IPS-18a (cell line): ENCODE measurements at regions not wholly inside any gene's neighbourhood (a gene's known extent, or its start where the extent isn't known, plus 50 kb on each side); places are given as distances from the start of the nearest gene placed in this dataset.

Experiments
- H3K27ac ChIP-seq: one replicate; pipeline ENCODE4 v1.5.1; 2013; ENCODE audit warnings: low read length
- H3K27me3 ChIP-seq: one replicate; pipeline ENCODE4 v1.6.1; 2013; ENCODE audit warnings: mild to moderate bottlenecking, low read length; ENCODE audit not compliant: control insufficient read depth, insufficient read depth
- H3K36me3 ChIP-seq: one replicate; pipeline ENCODE4 v1.6.1; 2013; ENCODE audit warnings: low read depth, low read length; ENCODE audit not compliant: control insufficient read depth
- H3K4me1 ChIP-seq: one replicate; pipeline ENCODE4 v1.6.1; 2013; ENCODE audit warnings: low read depth, low read length; ENCODE audit not compliant: control insufficient read depth
- H3K4me3 ChIP-seq: one replicate; pipeline ENCODE4 v1.5.1; 2013; ENCODE audit warnings: low read length
- H3K9ac ChIP-seq: one replicate; pipeline ENCODE4 v1.6.1; 2013; ENCODE audit warnings: mild to moderate bottlenecking, low read length, moderate library complexity
- H3K9me3 ChIP-seq: one replicate; pipeline ENCODE4 v1.6.1; 2013; ENCODE audit warnings: low read depth, low read length; ENCODE audit not compliant: control insufficient read depth

GRCh38 chr7:1340461-1341360 lies 108.0 kb downstream of the UNCX start:
- H3K4me3 ChIP-seq, result no peak overlapping the region
- no peaks in the 10 kb centered on the region for H3K36me3 ChIP-seq
- no peak overlapping the region for H3K9ac ChIP-seq
- no peaks in the 10 kb centered on the region for H3K27me3 ChIP-seq
- H3K27ac ChIP-seq, result no peak overlapping the region
- no peaks in the 10 kb centered on the region for H3K4me1 ChIP-seq
- no peaks in the 10 kb centered on the region for H3K9me3 ChIP-seq

GRCh38 chr7:1341361-1342089 lies 108.9 kb downstream of the UNCX start:
- Histone ChIP-seq H3K9ac (no peak overlapping the region), H3K27ac (no peak overlapping the region), H3K4me1 (no peaks in the 10 kb centered on the region), H3K4me3 (no peak overlapping the region), H3K36me3 (no peaks in the 10 kb centered on the region), H3K27me3 (no peaks in the 10 kb centered on the region), H3K9me3 (no peaks in the 10 kb centered on the region)

GRCh38 chr7:1342090-1342640 lies 109.5 kb downstream of the UNCX start:
- Histone ChIP-seq H3K36me3 (no peaks in the 10 kb centered on the region), H3K27ac (no peak overlapping the region), H3K4me3 (no peak overlapping the region), H3K9me3 (no peaks in the 10 kb centered on the region), H3K9ac (no peak overlapping the region), H3K27me3 (no peaks in the 10 kb centered on the region), H3K4me1 (no peaks in the 10 kb centered on the region)

- H3K27ac ChIP-seq, result no peak overlapping the region
- H3K4me3 ChIP-seq, result no peak overlapping the region
- H3K9me3 ChIP-seq, result no peaks in the 10 kb centered on the region
- H3K9ac ChIP-seq, result no peak overlapping the region
- H3K36me3 ChIP-seq, result no peaks in the 10 kb centered on the region
- no peaks in the 10 kb centered on the region for H3K4me1 ChIP-seq
- H3K27me3 ChIP-seq, result no peaks in the 10 kb centered on the region
Observed at GRCh38 chr7:1343551-1343950, 110.9 kb downstream of the UNCX start.

GRCh38 chr7:1344421-1344820 lies 111.7 kb downstream of the UNCX start:
- Histone ChIP-seq H3K4me3 (no peak overlapping the region), H3K4me1 (no peaks in the 10 kb centered on the region), H3K27ac (no peak overlapping the region), H3K9me3 (no peaks in the 10 kb centered on the region), H3K36me3 (no peaks in the 10 kb centered on the region), H3K9ac (no peak overlapping the region), H3K27me3 (no peaks in the 10 kb centered on the region)

GRCh38 chr7:1344981-1345701 lies 112.5 kb downstream of the UNCX start:
- H3K36me3 ChIP-seq, result no peaks in the 10 kb centered on the region
- H3K27me3 ChIP-seq, result no peaks in the 10 kb centered on the region
- H3K9ac ChIP-seq, result no peak overlapping the region
- no peak overlapping the region for H3K27ac ChIP-seq
- H3K4me3 ChIP-seq, result no peak overlapping the region
- H3K9me3 ChIP-seq, result no peaks in the 10 kb centered on the region
- H3K4me1 ChIP-seq, result no peaks in the 10 kb centered on the region

- Histone ChIP-seq H3K9me3 (no peaks in the 10 kb centered on the region), H3K4me1 (no peaks in the 10 kb centered on the region), H3K27ac (no peak overlapping the region), H3K27me3 (no peaks in the 10 kb centered on the region), H3K36me3 (no peaks in the 10 kb centered on the region), H3K9ac (no peak overlapping the region), H3K4me3 (no peak overlapping the region)
Observed at GRCh38 chr7:1345796-1346755, 113.2 kb downstream of the MICALL2 start.

- H3K4me1 ChIP-seq, result no peaks in the 10 kb centered on the region
- no peaks in the 10 kb centered on the region for H3K36me3 ChIP-seq
- no peak overlapping the region for H3K27ac ChIP-seq
- no peak overlapping the region for H3K4me3 ChIP-seq
- H3K9me3 ChIP-seq, result no peaks in the 10 kb centered on the region
- no peak overlapping the region for H3K9ac ChIP-seq
- H3K27me3 ChIP-seq, result no peaks in the 10 kb centered on the region
Observed at GRCh38 chr7:1346851-1347250, 112.4 kb downstream of the MICALL2 start.

- no peak overlapping the region for H3K27ac ChIP-seq
- H3K4me3 ChIP-seq, result no peak overlapping the region
- H3K4me1 ChIP-seq, result no peaks in the 10 kb centered on the region
- no peaks in the 10 kb centered on the region for H3K9me3 ChIP-seq
- H3K36me3 ChIP-seq, result no peaks in the 10 kb centered on the region
- H3K9ac ChIP-seq, result no peak overlapping the region
- no peaks in the 10 kb centered on the region for H3K27me3 ChIP-seq
Observed at GRCh38 chr7:1348096-1348822, 111.0 kb downstream of the MICALL2 start.

GRCh38 chr7:1348823-1349335 lies 110.4 kb downstream of the MICALL2 start:
- no peaks in the 10 kb centered on the region for H3K9me3 ChIP-seq

More at GRCh38 chr7:1348823-1349335, 110.4 kb downstream of the MICALL2 start:
- no peak overlapping the region for H3K9ac ChIP-seq
- no peaks in the 10 kb centered on the region for H3K4me1 ChIP-seq
- H3K36me3 ChIP-seq, result no peaks in the 10 kb centered on the region
- no peaks in the 10 kb centered on the region for H3K27me3 ChIP-seq
- H3K27ac ChIP-seq, result no peak overlapping the region
- no peak overlapping the region for H3K4me3 ChIP-seq
